ENCODE measurements at regions not wholly inside any gene's neighbourhood (a gene's known extent, or its start where the extent isn't known, plus 50 kb on each side); places are given as distances from the start of the nearest gene placed in this dataset.

- no peak for DNase-seq
Observed at GRCh38 chr12:4012977-4013968, 140.1 kb upstream of the PARP11 start.

GRCh38 chr12:4012073-4012472, 138.9 kb upstream of the PARP11 start:
- no peak for DNase-seq

GRCh38 chr12:4011597-4011996, 138.4 kb upstream of the PARP11 start:
- no peak for DNase-seq

GRCh38 chr12:4009979-4010704, 136.9 kb upstream of the PARP11 start:
- no peak for DNase-seq

- no peak for DNase-seq
Observed at GRCh38 chr12:4006743-4007142, 133.5 kb upstream of the PARP11 start.

GRCh38 chr12:4005851-4006430, 132.7 kb upstream of the PARP11 start:
- no peak for DNase-seq

GRCh38 chr12:4003576-4003975, 130.4 kb upstream of the PARP11 start:
- no peak for DNase-seq

- no peak for DNase-seq
Observed at GRCh38 chr12:4002601-4003000, 129.4 kb upstream of the PARP11 start.

GRCh38 chr12:4001841-4002240, 128.6 kb upstream of the PARP11 start:
- no peak for DNase-seq

GRCh38 chr12:4001031-4001430, 127.8 kb upstream of the PARP11 start:
- DNase-seq, result no peak

- no peak for DNase-seq
Observed at GRCh38 chr12:3999904-4000303, 126.7 kb upstream of the PARP11 start.

GRCh38 chr12:3998968-3999792, 126.0 kb upstream of the PARP11 start:
- DNase-seq, result no peak

GRCh38 chr12:3998397-3998796, 125.2 kb upstream of the PARP11 start:
- no peak for DNase-seq

- no peak for DNase-seq
Observed at GRCh38 chr12:3996322-3996721, 123.1 kb upstream of the PARP11 start.

- no peak for DNase-seq
Observed at GRCh38 chr12:3995306-3995705, 122.1 kb upstream of the PARP11 start.

- DNase-seq, result no peak
Observed at GRCh38 chr12:3994500-3994899, 121.3 kb upstream of the PARP11 start.

GRCh38 chr12:3992945-3993344, 119.7 kb upstream of the PARP11 start:
- DNase-seq, result no peak

- DNase-seq, result no peak
Observed at GRCh38 chr12:3991798-3992580, 118.8 kb upstream of the PARP11 start.

- no peak for DNase-seq
Observed at GRCh38 chr12:3990501-3991280, 117.5 kb upstream of the PARP11 start.

- no peak for DNase-seq
Observed at GRCh38 chr12:3989218-3989550, 116.0 kb upstream of the PARP11 start.

GRCh38 chr12:3988519-3989217, 115.5 kb upstream of the PARP11 start:
- no peak for DNase-seq
